Mucosa of descending colon (tissue), 3 donors: ENCODE measurements at regions not wholly inside any gene's neighbourhood (a gene's known extent, or its start where the extent isn't known, plus 50 kb on each side); places are given as distances from the start of the nearest gene placed in this dataset.

Experiments used
- ATAC-seq: fragments of 200-7000 bp; cut with Tn5 transposase; one replicate; pipeline ENCODE4 v1.9.1; 2020; ENCODE audit warnings: mild to moderate bottlenecking, moderate library complexity
- DNase-seq, 3 donors: peaks; one replicate each; pipeline ENCODE4 v3.0.0-alpha.2; 2020
- H3K36me3 ChIP-seq: fragments of 200-600 bp; one replicate; pipeline ENCODE4 v1.8.0; 2021; ENCODE audit warnings: low read depth, mild to moderate bottlenecking
- H3K4me1 ChIP-seq: fragments of 200-600 bp; one replicate; pipeline ENCODE4 v1.8.0; 2021; ENCODE audit warnings: low read depth, mild to moderate bottlenecking
- H3K4me3 ChIP-seq: fragments of 200-600 bp; one replicate; pipeline ENCODE4 v1.8.0; 2021; ENCODE audit warnings: mild to moderate bottlenecking
- H3K9me3 ChIP-seq: fragments of 200-600 bp; one replicate; pipeline ENCODE4 v1.8.0; 2021; ENCODE audit warnings: mild to moderate bottlenecking
- intact Hi-C, 2 donors: fragments of 100-400 bp; cut with DNase I in 1 of 2; cut with micrococcal nuclease in 1 of 2; formaldehyde crosslinking; loops; one replicate each; pipeline versions ENCODE4 v1.11.0 to v1.11.1; 2022; cut with DNase I, micrococcal nuclease
- TF ChIP-seq, protein P1 (sequence below): fragments of 200-600 bp; IDR thresholded peaks from one replicate; pipeline ENCODE4 v1.8.0; 2022; ENCODE audit warnings: antibody characterized with exemption, mild to moderate bottlenecking
- donor health status: DM: no; HTN: no; CAD: no; lungs with moderate emphysema.
- donor health status: DM: no; HTN: no; CAD: no.
- donor health status: DM: no; HTN: yes; CAD: no.

GRCh38 chr2:34408100-34408499, 809.0 kb upstream of the FAM98A start:
- no peak for ATAC-seq
- no peaks in the 10 kb centered on the region for H3K4me1 ChIP-seq
- TF ChIP-seq, protein P1, sequence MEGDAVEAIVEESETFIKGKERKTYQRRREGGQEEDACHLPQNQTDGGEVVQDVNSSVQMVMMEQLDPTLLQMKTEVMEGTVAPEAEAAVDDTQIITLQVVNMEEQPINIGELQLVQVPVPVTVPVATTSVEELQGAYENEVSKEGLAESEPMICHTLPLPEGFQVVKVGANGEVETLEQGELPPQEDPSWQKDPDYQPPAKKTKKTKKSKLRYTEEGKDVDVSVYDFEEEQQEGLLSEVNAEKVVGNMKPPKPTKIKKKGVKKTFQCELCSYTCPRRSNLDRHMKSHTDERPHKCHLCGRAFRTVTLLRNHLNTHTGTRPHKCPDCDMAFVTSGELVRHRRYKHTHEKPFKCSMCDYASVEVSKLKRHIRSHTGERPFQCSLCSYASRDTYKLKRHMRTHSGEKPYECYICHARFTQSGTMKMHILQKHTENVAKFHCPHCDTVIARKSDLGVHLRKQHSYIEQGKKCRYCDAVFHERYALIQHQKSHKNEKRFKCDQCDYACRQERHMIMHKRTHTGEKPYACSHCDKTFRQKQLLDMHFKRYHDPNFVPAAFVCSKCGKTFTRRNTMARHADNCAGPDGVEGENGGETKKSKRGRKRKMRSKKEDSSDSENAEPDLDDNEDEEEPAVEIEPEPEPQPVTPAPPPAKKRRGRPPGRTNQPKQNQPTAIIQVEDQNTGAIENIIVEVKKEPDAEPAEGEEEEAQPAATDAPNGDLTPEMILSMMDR, result no peak
- no peak for DNase-seq
- H3K4me3 ChIP-seq, result no peak overlapping the region
- no peaks in the 10 kb centered on the region for H3K36me3 ChIP-seq
- intact Hi-C loops, result no loop called here
- no peaks in the 10 kb centered on the region for H3K9me3 ChIP-seq

DNA sequence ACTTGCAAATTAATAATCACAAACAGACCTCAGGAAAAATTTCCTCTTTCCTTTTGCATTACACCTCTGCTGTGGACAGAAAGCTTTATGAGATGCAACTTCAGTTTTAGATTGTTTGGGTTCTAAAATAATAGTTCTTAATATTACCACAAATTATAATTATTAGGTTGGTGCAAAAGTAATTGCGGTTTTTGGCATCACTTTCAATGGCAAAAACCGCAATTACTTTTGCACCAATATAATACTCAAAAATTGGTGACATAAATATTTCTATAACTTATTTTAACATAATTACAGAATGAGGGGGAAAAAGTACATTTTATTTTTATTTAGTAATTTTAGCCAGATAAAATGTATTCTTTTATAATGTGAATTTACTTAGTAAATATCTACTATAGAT, 804.4 kb upstream of the FAM98A start:
- H3K4me3 ChIP-seq, result no peak overlapping the region
- no peaks in the 10 kb centered on the region for H3K9me3 ChIP-seq
- H3K36me3 ChIP-seq, result no peaks in the 10 kb centered on the region
- DNase-seq, result no peak
- TF ChIP-seq, protein P1, result no peak
- H3K4me1 ChIP-seq, result no peaks in the 10 kb centered on the region
- ATAC-seq, result no peak
- intact Hi-C loops, result no loop called here

DNA sequence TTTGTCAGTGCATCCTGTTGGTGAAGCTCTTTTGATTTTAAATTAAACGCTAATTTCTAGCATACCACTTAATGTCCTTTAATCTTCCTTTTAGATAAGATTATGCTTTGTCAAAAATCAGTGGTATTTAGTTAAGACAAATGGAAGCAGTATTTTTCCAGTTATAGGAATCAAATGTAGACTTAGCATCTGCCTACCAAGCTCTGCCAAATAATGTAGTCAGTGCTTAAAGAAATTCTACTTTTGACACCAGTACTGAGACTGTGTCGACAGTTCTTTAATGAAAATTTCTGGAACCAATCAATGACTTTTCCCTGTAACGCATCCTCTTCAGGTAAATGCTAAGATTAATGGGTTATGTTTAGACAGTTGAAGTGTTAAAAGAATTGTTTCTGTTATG, 803.3 kb upstream of the FAM98A start:
- intact Hi-C loops, result no loop called here
- no peaks in the 10 kb centered on the region for H3K36me3 ChIP-seq
- no peaks in the 10 kb centered on the region for H3K9me3 ChIP-seq
- no peak overlapping the region for H3K4me3 ChIP-seq
- no peak for ATAC-seq
- no peaks in the 10 kb centered on the region for H3K4me1 ChIP-seq
- DNase-seq, result no peak
- TF ChIP-seq, protein P1, result no peak

DNA sequence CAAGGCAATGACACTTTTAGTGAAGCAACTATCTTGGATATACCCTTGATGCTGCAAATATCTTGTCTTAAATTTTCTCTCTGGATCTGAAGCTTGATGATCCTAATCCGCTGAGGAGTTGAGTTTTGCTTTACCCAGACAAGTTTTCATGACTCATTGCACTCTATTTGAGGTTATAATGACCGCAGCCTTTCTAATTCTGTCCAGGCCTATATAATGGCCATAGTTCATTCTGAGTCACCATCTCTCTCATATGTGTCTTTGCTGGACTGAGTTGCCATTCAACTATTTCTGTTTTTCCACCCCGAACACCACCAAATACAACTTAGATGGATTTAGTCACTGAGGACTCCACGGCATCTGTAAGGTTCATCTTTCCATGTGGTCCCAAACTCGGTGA, 802.1 kb upstream of the FAM98A start:
- TF ChIP-seq, protein P1, result no peak
- DNase-seq (no peak), ATAC-seq (no peak)
- no peaks in the 10 kb centered on the region for H3K36me3 ChIP-seq
- H3K9me3 ChIP-seq, result no peaks in the 10 kb centered on the region
- intact Hi-C loops, result no loop called here
- no peaks in the 10 kb centered on the region for H3K4me1 ChIP-seq
- H3K4me3 ChIP-seq, result no peak overlapping the region

- Histone ChIP-seq H3K4me3 (no peak overlapping the region), H3K9me3 (no peaks in the 10 kb centered on the region), H3K36me3 (no peaks in the 10 kb centered on the region), H3K4me1 (no peaks in the 10 kb centered on the region)
- TF ChIP-seq, protein P1, result no peak
- ATAC-seq (no peak), DNase-seq (no peak)
- intact Hi-C loops, result no loop called here
Measured at GRCh38 chr2:34388446-34388845, 789.3 kb upstream of the FAM98A start.

- Histone ChIP-seq H3K9me3 (no peaks in the 10 kb centered on the region), H3K4me3 (no peak overlapping the region), H3K36me3 (no peaks in the 10 kb centered on the region), H3K4me1 (no peaks in the 10 kb centered on the region)
- ATAC-seq (no peak), DNase-seq (no peak)
- TF ChIP-seq, protein P1, result no peak
- intact Hi-C loops, result no loop called here
Measured at GRCh38 chr2:34387536-34387935, 788.4 kb upstream of the FAM98A start.
